GM21528 (cell line): ENCODE measurements at regions not wholly inside any gene's neighbourhood (a gene's known extent, or its start where the extent isn't known, plus 50 kb on each side); places are given as distances from the start of the nearest gene placed in this dataset.

Source experiments
- ATAC-seq: cut with Tn5 transposase; IDR thresholded peaks from one replicate; pipeline ENCODE4 v1.9.1; 2021; ENCODE audit warnings: mild to moderate bottlenecking, moderate library complexity; ENCODE audit not compliant: unreplicated experiment, low FRiP score

GRCh38 chr2:217429981-217430500 lies 570.2 kb upstream of the TNP1 start:
- no peak for ATAC-seq

GRCh38 chr2:217421834-217422233 lies 562.0 kb upstream of the TNP1 start:
- no peak for ATAC-seq

- ATAC-seq, result no peak
These were observed 561.0 kb upstream of the TNP1 start for GRCh38 chr2:217420854-217421253.

GRCh38 chr2:217419055-217419671 lies 559.3 kb upstream of the TNP1 start:
- no peak for ATAC-seq

GRCh38 chr2:217418544-217418943 lies 558.7 kb upstream of the TNP1 start:
- no peak for ATAC-seq

GRCh38 chr2:217418090-217418489 lies 558.2 kb upstream of the TNP1 start:
- no peak for ATAC-seq

GRCh38 chr2:217417536-217417935 lies 557.7 kb upstream of the TNP1 start:
- no peak for ATAC-seq

GRCh38 chr2:217415316-217415715 lies 555.5 kb upstream of the TNP1 start:
- peak; percentile 74 for ATAC-seq

GRCh38 chr2:217414429-217414828 lies 554.6 kb upstream of the TNP1 start:
- no peak for ATAC-seq

- no peak for ATAC-seq
These were observed 553.3 kb upstream of the TNP1 start for GRCh38 chr2:217413193-217413592.

GRCh38 chr2:217412721-217413120 lies 552.9 kb upstream of the TNP1 start:
- no peak for ATAC-seq

- ATAC-seq, result no peak
These were observed 552.4 kb upstream of the TNP1 start for GRCh38 chr2:217412277-217412676.

- no peak for ATAC-seq
These were observed 550.8 kb upstream of the TNP1 start for GRCh38 chr2:217410681-217410960.

GRCh38 chr2:217409949-217410680 lies 550.3 kb upstream of the TNP1 start:
- no peak for ATAC-seq

GRCh38 chr2:217407362-217407761 lies 547.5 kb upstream of the TNP1 start:
- no peak for ATAC-seq

GRCh38 chr2:217404236-217404760 lies 544.4 kb upstream of the TNP1 start:
- ATAC-seq, result no peak

- ATAC-seq, result no peak
These were observed 543.0 kb upstream of the TNP1 start for GRCh38 chr2:217402761-217403383.

- ATAC-seq, result no peak
These were observed 542.3 kb upstream of the TNP1 start for GRCh38 chr2:217402144-217402543.

GRCh38 chr2:217399291-217399690 lies 539.4 kb upstream of the TNP1 start:
- no peak for ATAC-seq

GRCh38 chr2:217398860-217399259 lies 539.0 kb upstream of the TNP1 start:
- ATAC-seq, result no peak

GRCh38 chr2:217398101-217398500 lies 538.2 kb upstream of the TNP1 start:
- no peak for ATAC-seq

- ATAC-seq, result no peak
These were observed 536.7 kb upstream of the TNP1 start for GRCh38 chr2:217396586-217396985.
